ENCODE measurements at regions not wholly inside any gene's neighbourhood (a gene's known extent, or its start where the extent isn't known, plus 50 kb on each side); places are given as distances from the start of the nearest gene placed in this dataset.

DNA sequence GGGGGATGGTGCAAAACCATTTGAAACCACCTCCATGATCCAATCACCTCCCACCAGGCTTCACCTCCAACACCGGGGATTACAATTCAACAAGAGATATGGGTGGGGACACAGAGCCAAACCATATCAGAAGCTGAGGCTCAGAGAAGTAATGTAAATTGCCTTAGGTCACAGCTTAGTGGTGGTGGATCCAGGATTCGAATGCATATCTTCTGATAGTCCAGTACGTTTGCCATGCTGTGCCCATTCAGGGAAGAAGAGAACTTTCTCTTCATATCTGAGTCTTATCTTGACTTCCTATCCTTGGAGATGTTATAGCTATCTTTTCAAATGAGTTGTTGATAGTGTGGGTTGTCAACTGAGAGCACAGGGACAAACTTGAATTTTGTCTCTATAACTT lies 325.5 kb downstream of the ZIC3 start:
- H3K36me3 ChIP-seq (ENCODE audit: low read depth) = no peaks in the 10 kb centered on the region

DNA sequence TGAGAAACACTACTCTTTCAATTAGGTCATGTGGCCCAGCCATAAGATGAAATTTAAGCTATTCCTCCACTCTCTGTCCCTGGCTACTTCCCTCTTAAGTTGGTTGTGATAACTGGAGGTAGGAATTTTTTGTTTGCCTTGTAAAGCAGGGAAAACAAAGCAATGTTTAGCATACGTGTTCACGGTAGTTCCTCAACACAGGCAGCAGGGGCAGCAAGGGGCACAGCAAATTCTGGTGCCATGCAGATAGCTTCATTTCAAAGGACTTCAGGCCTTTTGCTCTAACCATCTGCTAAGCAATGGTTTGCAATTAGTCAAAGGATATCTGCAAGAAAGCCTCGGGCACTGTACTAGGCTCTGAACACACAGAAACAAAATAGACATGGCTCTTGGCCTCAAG lies 330.2 kb downstream of the ZIC3 start:
- Histone ChIP-seq H3K27ac (no peak overlapping the region), H3K79me2 (ENCODE audit: low read depth) (no peaks in the 10 kb centered on the region), H3K9me3 (ENCODE audit: insufficient read depth, low read depth) (no peaks in the 10 kb centered on the region), H2AFZ (no peak overlapping the region), H3K9me2 (ENCODE audit: insufficient read depth) (no peaks in the 10 kb centered on the region), H3K4me1 (replicated peaks; ENCODE audit: insufficient read depth) (no peaks in the 10 kb centered on the region), H3K4me2 (no peak overlapping the region), H3K4me3 (no peak overlapping the region), H4K20me1 (ENCODE audit: insufficient read depth) (no peaks in the 10 kb centered on the region), H3F3A (ENCODE audit: insufficient read depth, low read depth) (no peaks in the 10 kb centered on the region), H3K27me3 (ENCODE audit: insufficient read depth, low read depth) (no peaks in the 10 kb centered on the region), H3K36me3 (ENCODE audit: low read depth) (no peaks in the 10 kb centered on the region)
- no TSS peak for BruUV-seq (replicated peaks)
- intact Hi-C loops (cut with micrococcal nuclease; ENCODE audit: unreplicated experiment) = no loop called here
- ChIA-PET POLR2A (ENCODE audit: unreplicated experiment) (no interaction called here), CTCF (no interaction called here)
- no peak for DNase-seq
- TF ChIP-seq EZH2 (IDR thresholded peaks at IDR 0.05; ENCODE audit: low read depth) = no peak
- TF ChIP-seq, protein P1, sequence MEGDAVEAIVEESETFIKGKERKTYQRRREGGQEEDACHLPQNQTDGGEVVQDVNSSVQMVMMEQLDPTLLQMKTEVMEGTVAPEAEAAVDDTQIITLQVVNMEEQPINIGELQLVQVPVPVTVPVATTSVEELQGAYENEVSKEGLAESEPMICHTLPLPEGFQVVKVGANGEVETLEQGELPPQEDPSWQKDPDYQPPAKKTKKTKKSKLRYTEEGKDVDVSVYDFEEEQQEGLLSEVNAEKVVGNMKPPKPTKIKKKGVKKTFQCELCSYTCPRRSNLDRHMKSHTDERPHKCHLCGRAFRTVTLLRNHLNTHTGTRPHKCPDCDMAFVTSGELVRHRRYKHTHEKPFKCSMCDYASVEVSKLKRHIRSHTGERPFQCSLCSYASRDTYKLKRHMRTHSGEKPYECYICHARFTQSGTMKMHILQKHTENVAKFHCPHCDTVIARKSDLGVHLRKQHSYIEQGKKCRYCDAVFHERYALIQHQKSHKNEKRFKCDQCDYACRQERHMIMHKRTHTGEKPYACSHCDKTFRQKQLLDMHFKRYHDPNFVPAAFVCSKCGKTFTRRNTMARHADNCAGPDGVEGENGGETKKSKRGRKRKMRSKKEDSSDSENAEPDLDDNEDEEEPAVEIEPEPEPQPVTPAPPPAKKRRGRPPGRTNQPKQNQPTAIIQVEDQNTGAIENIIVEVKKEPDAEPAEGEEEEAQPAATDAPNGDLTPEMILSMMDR (conservative IDR thresholded peaks at IDR 0.05) = no peak

More for the DNA sequence above, 325.5 kb downstream of the ZIC3 start:
- Histone ChIP-seq H3K4me2 (no peak overlapping the region), H3K79me2 (ENCODE audit: low read depth) (no peaks in the 10 kb centered on the region), H3K4me1 (replicated peaks; ENCODE audit: insufficient read depth) (no peaks in the 10 kb centered on the region), H3K9me2 (ENCODE audit: insufficient read depth) (no peaks in the 10 kb centered on the region), H3K4me3 (no peak overlapping the region), H3K9me3 (ENCODE audit: insufficient read depth, low read depth) (no peaks in the 10 kb centered on the region), H2AFZ (no peak overlapping the region), H3F3A (ENCODE audit: insufficient read depth, low read depth) (no peaks in the 10 kb centered on the region), H3K27me3 (ENCODE audit: insufficient read depth, low read depth) (no peaks in the 10 kb centered on the region), H4K20me1 (ENCODE audit: insufficient read depth) (no peaks in the 10 kb centered on the region), H3K27ac (no peak overlapping the region)
- no peak for TF ChIP-seq EZH2 (IDR thresholded peaks at IDR 0.05; ENCODE audit: low read depth)
- TF ChIP-seq, protein P1 (conservative IDR thresholded peaks at IDR 0.05) = no peak
- intact Hi-C loops (cut with micrococcal nuclease; ENCODE audit: unreplicated experiment) = no loop called here
- POLR2A ChIA-PET (ENCODE audit: unreplicated experiment) = no interaction called here
- no TSS peak for BruUV-seq (replicated peaks)
- DNase-seq = no peak
- CTCF ChIA-PET = no interaction called here

DNA sequence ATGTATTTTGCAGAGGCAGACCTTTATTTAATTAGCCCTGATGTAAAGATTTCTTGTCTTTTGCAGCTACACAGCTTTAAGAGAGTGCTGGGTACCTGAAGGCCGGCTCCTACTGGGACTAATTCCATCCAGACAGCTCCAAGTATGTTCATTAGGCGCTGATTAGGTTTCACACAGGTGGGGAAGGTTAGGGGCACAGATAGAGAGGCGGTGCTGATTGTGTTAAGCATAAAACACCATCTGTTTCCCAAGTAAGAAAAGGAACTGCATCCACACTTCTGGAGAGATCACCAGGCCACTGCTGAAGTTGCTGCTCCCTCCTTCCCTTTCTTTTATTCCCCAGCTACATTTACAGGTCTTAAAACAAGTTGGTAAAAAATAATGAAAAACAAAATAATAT lies 349.5 kb downstream of the ZIC3 start:
- H3F3A ChIP-seq (ENCODE audit: insufficient read depth, low read depth) = no peaks in the 10 kb centered on the region
- TF ChIP-seq, protein P1 (conservative IDR thresholded peaks at IDR 0.05) = no peak
- ChIA-PET POLR2A (ENCODE audit: unreplicated experiment) (no interaction called here), CTCF (no interaction called here)
- H3K4me3 ChIP-seq = no peak overlapping the region
- H3K79me2 ChIP-seq (ENCODE audit: low read depth) = no peaks in the 10 kb centered on the region
- no peaks in the 10 kb centered on the region; the same call in 1 of the 2 replicates for H3K9me2 ChIP-seq (ENCODE audit: insufficient read depth)
- no peak overlapping the region for H3K27ac ChIP-seq
- no peak for DNase-seq
- H3K36me3 ChIP-seq (ENCODE audit: low read depth) = no peaks in the 10 kb centered on the region
- BruUV-seq (replicated peaks) = no TSS peak
- H4K20me1 ChIP-seq (ENCODE audit: insufficient read depth) = no peaks in the 10 kb centered on the region
- H3K4me1 ChIP-seq (replicated peaks; ENCODE audit: insufficient read depth) = no peaks in the 10 kb centered on the region
- H3K27me3 ChIP-seq (ENCODE audit: insufficient read depth, low read depth) = no peaks in the 10 kb centered on the region; the same call in 1 of the 2 replicates
- intact Hi-C loops (cut with micrococcal nuclease; ENCODE audit: unreplicated experiment) = no loop called here
- no peak overlapping the region for H2AFZ ChIP-seq
- H3K4me2 ChIP-seq = no peak overlapping the region
- no peaks in the 10 kb centered on the region for H3K9me3 ChIP-seq (ENCODE audit: insufficient read depth, low read depth)

All from PC-9 (cell line).